ENCODE measurements at regions not wholly inside any gene's neighbourhood (a gene's known extent, or its start where the extent isn't known, plus 50 kb on each side); places are given as distances from the start of the nearest gene placed in this dataset.

DNA sequence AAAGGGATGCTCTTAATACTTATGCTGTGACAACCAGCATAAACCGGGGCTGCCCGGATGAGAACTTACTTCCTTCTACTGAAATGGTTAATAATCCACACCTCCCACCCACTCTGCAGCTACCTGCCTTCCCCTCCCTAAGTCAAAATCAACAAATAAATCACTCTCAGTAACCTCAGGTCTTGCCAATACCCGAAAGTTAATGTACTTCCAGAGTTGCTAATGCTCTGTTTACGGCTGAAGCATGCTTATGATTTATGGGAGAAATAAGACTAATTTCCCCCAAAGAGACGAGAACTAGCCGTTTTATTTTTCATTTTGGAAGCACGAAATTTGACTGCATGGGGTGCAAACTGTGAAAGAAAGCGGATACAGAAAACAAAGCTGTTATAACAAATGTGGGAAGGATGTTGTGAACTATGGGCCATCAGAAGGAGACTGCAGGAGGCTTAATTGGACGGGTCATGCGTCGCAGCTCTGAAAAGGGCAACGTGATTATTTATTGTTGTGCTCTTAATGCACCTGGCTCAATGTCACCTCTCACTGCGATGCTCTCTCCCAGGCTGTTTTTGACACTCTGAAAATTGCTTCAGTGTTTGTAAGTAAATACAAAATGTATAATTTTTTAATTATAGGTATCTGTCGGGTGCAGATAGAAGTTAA is 114.0 kb upstream of the SLC7A1 start:
- intact Hi-C loops (cut with micrococcal nuclease; ENCODE audit: unreplicated experiment): no loop called here

DNA sequence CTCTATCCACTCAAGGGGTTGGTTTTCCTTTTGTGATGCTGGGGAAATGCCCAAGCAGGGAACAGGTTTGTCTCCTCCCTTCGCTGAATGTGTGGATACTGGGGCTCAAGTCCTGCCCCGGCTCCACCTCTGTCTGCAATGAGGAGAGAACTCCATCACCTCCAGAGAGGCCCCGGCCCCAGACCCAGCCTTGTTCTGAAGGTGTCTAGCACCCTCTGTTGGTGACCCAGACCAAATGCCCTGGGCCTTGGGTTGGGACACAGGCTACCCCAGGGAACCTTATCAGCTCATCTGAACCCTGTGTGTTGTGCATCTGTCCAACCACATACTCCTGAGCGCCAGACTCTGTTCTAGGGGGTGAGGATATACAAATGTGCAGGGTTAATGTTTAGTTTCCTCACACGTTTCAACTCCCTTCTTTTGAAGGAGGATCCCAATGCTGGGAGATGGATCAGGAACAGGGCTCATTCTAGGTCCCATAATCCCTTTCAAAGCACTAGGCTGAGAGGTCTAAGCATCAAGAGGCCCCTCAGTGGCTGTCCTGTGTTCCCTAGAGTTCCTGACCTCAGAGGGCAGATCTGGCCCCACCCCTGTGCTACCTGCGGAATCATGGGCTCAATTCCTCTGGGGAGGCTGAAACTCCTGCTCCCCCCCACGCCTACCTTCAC is 112.5 kb upstream of the SLC7A1 start:
- H3K4me1 ChIP-seq: no peaks in the 10 kb centered on the region
- CTCF ChIA-PET: interaction anchor here (1.0 to 1.4 kb wide), 2 partner anchors 199 to 236 kb away, joined by 3 to 7 read pairs; no protein-coding TSS in a partner anchor
- TF ChIP-seq, protein P1, sequence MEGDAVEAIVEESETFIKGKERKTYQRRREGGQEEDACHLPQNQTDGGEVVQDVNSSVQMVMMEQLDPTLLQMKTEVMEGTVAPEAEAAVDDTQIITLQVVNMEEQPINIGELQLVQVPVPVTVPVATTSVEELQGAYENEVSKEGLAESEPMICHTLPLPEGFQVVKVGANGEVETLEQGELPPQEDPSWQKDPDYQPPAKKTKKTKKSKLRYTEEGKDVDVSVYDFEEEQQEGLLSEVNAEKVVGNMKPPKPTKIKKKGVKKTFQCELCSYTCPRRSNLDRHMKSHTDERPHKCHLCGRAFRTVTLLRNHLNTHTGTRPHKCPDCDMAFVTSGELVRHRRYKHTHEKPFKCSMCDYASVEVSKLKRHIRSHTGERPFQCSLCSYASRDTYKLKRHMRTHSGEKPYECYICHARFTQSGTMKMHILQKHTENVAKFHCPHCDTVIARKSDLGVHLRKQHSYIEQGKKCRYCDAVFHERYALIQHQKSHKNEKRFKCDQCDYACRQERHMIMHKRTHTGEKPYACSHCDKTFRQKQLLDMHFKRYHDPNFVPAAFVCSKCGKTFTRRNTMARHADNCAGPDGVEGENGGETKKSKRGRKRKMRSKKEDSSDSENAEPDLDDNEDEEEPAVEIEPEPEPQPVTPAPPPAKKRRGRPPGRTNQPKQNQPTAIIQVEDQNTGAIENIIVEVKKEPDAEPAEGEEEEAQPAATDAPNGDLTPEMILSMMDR (IDR thresholded peaks at IDR 0.05; ENCODE audit: insufficient read depth in 1 of 2, low read depth in 1 of 2, low read length in 1 of 2, severe bottlenecking in 1 of 2, unreplicated experiment in 1 of 2): peak; percentile 58 to 74
- POLR2A ChIA-PET: no interaction called here
- no peaks in the 10 kb centered on the region for H3K9me3 ChIP-seq
- Mint-ChIP-seq H3K4me1 (ENCODE audit: low read depth, unreplicated experiment) (no peaks in the 10 kb centered on the region), H3K27me3 (ENCODE audit: insufficient read depth, unreplicated experiment) (peaks cover 12% of the 10 kb centered on the region), H3K4me3 (ENCODE audit: unreplicated experiment) (no peak overlapping the region), H3K36me3 (ENCODE audit: insufficient read depth, unreplicated experiment) (no peaks in the 10 kb centered on the region), H3K27ac (ENCODE audit: unreplicated experiment) (no peak overlapping the region), H3K9me3 (ENCODE audit: unreplicated experiment) (peaks cover 7% of the 10 kb centered on the region)
- peak; percentile 69 to 76 for DNase-seq
- H3K4me3 ChIP-seq (ENCODE audit: low read depth, low read length): no peak overlapping the region
- H3K36me3 ChIP-seq (ENCODE audit: control insufficient read depth, insufficient read depth, low read length): no peaks in the 10 kb centered on the region
- BruUV-seq (replicated peaks): no TSS peak
- H3K27me3 ChIP-seq (replicated peaks; ENCODE audit: control insufficient read depth, insufficient read depth, low read length): no peaks in the 10 kb centered on the region; the same call in 1 of the 2 replicates
- intact Hi-C loops (cut with micrococcal nuclease; ENCODE audit: unreplicated experiment): loop anchor here (1.0 kb wide), 2 partner anchors 200 to 236 kb away; no protein-coding TSS in a partner anchor

More for the DNA sequence above, 114.0 kb upstream of the SLC7A1 start:
- H3K9me3 Mint-ChIP-seq (ENCODE audit: unreplicated experiment): peaks cover 9% of the 10 kb centered on the region
- TF ChIP-seq, protein P1 (IDR thresholded peaks at IDR 0.05; ENCODE audit: insufficient read depth in 1 of 2, low read depth in 1 of 2, low read length in 1 of 2, severe bottlenecking in 1 of 2, unreplicated experiment in 1 of 2): no peak
- H3K4me1 ChIP-seq: no peaks in the 10 kb centered on the region
- H3K9me3 ChIP-seq: peaks cover 5% of the 10 kb centered on the region; the same call in 1 of the 2 replicates
- no peaks in the 10 kb centered on the region for H3K4me1 Mint-ChIP-seq (ENCODE audit: low read depth, unreplicated experiment)
- no peaks in the 10 kb centered on the region for H3K36me3 Mint-ChIP-seq (ENCODE audit: insufficient read depth, unreplicated experiment)
- no peak overlapping the region for H3K27ac Mint-ChIP-seq (ENCODE audit: unreplicated experiment)
- POLR2A ChIA-PET: no interaction called here
- H3K27me3 ChIP-seq (replicated peaks; ENCODE audit: control insufficient read depth, insufficient read depth, low read length): no peaks in the 10 kb centered on the region; the same call in 1 of the 2 replicates
- H3K4me3 ChIP-seq (ENCODE audit: low read depth, low read length): no peak overlapping the region
- H3K36me3 ChIP-seq (ENCODE audit: control insufficient read depth, insufficient read depth, low read length): no peaks in the 10 kb centered on the region
- CTCF ChIA-PET: no interaction called here
- no TSS peak for BruUV-seq (replicated peaks)
- DNase-seq: no peak
- no peak overlapping the region for H3K4me3 Mint-ChIP-seq (ENCODE audit: unreplicated experiment)
- H3K27me3 Mint-ChIP-seq (ENCODE audit: insufficient read depth, unreplicated experiment): peaks cover 6% of the 10 kb centered on the region

DNA sequence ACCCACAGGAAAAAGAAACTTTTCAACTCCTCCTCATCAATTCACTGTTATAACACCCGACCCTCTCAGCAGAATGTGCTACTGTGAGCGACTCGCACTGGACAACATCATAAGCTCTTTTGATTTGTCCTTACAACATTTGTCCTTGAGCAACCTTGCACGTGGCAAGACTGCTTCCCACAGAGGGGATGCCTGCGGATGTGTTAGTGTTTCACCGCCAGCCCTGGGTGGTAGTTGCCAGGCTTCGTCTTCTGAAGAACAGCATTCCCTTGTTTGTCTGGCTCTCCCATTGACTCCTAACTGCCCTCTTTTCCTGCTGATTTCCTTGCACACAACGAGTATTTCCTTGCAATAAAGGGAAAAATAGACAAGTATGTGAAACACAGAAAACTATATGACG is 111.4 kb upstream of the SLC7A1 start:
- DNase-seq: no peak
- H3K4me1 ChIP-seq: no peaks in the 10 kb centered on the region
- Mint-ChIP-seq H3K4me1 (ENCODE audit: low read depth, unreplicated experiment) (no peaks in the 10 kb centered on the region), H3K27ac (ENCODE audit: unreplicated experiment) (no peak overlapping the region), H3K4me3 (ENCODE audit: unreplicated experiment) (no peak overlapping the region), H3K9me3 (ENCODE audit: unreplicated experiment) (no peaks in the 10 kb centered on the region), H3K36me3 (ENCODE audit: insufficient read depth, unreplicated experiment) (no peaks in the 10 kb centered on the region), H3K27me3 (ENCODE audit: insufficient read depth, unreplicated experiment) (peaks cover 9% of the 10 kb centered on the region)
- BruUV-seq (replicated peaks): no TSS peak
- TF ChIP-seq, protein P1 (IDR thresholded peaks at IDR 0.05; ENCODE audit: insufficient read depth in 1 of 2, low read depth in 1 of 2, low read length in 1 of 2, severe bottlenecking in 1 of 2, unreplicated experiment in 1 of 2): no peak
- no peaks in the 10 kb centered on the region for H3K9me3 ChIP-seq
- no peak overlapping the region for H3K4me3 ChIP-seq (ENCODE audit: low read depth, low read length)
- ChIA-PET POLR2A (no interaction called here), CTCF (interaction anchor here (0.5 kb wide), 1 partner anchor 1546 kb away, joined by 3 read pairs; no protein-coding TSS in a partner anchor)
- no peaks in the 10 kb centered on the region for H3K36me3 ChIP-seq (ENCODE audit: control insufficient read depth, insufficient read depth, low read length)
- intact Hi-C loops (cut with micrococcal nuclease; ENCODE audit: unreplicated experiment): no loop called here
- no peaks in the 10 kb centered on the region; the same call in 1 of the 2 replicates for H3K27me3 ChIP-seq (replicated peaks; ENCODE audit: control insufficient read depth, insufficient read depth, low read length)
